Naive thymus-derived CD4-positive, alpha-beta T cell (primary cell): ENCODE measurements at regions not wholly inside any gene's neighbourhood (a gene's known extent, or its start where the extent isn't known, plus 50 kb on each side); places are given as distances from the start of the nearest gene placed in this dataset.

Experiments used
- ATAC-seq: fragments of 150-1000 bp; cut with Tn5 transposase; 2 replicates; pipeline ENCODE4 v1.10.0; 2021; ENCODE audit warnings: mild to moderate bottlenecking, moderate library complexity
- CTCF ChIA-PET: fragments of 350-600 bp; sonication (Branson Sonifier 250); formaldehyde crosslinking; loops from one replicate; lab custom pipeline; 2021; ENCODE audit warnings: antibody characterized with exemption; lab: Charles Lee
- POLR2A ChIA-PET: fragments of 350-600 bp; sonication (Branson Sonifier 250); formaldehyde crosslinking; loops from one replicate; lab custom pipeline; 2021; ENCODE audit warnings: antibody characterized with exemption, inconsistent platforms; lab: Charles Lee
- DNase-seq, 9 donors: peaks; one replicate each; pipeline versions ENCODE4 v3.0.0 to v3.0.0-alpha.2; 2020 to 2022; ENCODE audit warnings: mixed read lengths in 1 of 9
- H3K27ac ChIP-seq: one replicate; pipeline ENCODE4 v1.7.0; 2013; ENCODE audit warnings: mild to moderate bottlenecking, low read depth, low read length, moderate library complexity
- H3K27me3 ChIP-seq, 2 donors: one replicate each; pipeline ENCODE4 v1.7.0; 2013; ENCODE audit warnings: low read length in 2 of 2, mild to moderate bottlenecking in 2 of 2, moderate library complexity in 2 of 2; ENCODE audit not compliant: control insufficient read depth in 2 of 2, insufficient read depth in 2 of 2
- H3K36me3 ChIP-seq, 3 experiments: 1 replicate in 2 of 3; 2 replicates in 1 of 3; pipeline ENCODE4 v1.7.0; 2013; ENCODE audit warnings: low read length in 3 of 3, mild to moderate bottlenecking in 3 of 3, moderate library complexity in 1 of 3; ENCODE audit not compliant: insufficient read depth in 3 of 3, control insufficient read depth in 2 of 3
- H3K4me1 ChIP-seq, 2 donors: one replicate each; pipeline ENCODE4 v1.7.0; 2013; ENCODE audit warnings: low read length in 2 of 2, mild to moderate bottlenecking in 2 of 2, moderate library complexity in 1 of 2; ENCODE audit not compliant: control insufficient read depth in 2 of 2, insufficient read depth in 2 of 2
- H3K4me3 ChIP-seq: 2 replicates; pipeline ENCODE4 v1.7.0; 2013; ENCODE audit warnings: mild to moderate bottlenecking, low read length
- H3K9me3 ChIP-seq, 3 experiments: 1 replicate in 2 of 3; 2 replicates in 1 of 3; pipeline ENCODE4 v1.7.0; 2013; ENCODE audit warnings: low read length in 3 of 3; ENCODE audit not compliant: control insufficient read depth in 2 of 3
- H3K27ac Mint-ChIP-seq, 9 donors: one replicate each; pipeline ENCODE4 v1.8.0; 2020 to 2022; ENCODE audit warnings: mixed read lengths in 9 of 9, mild to moderate bottlenecking in 8 of 9, moderate library complexity in 5 of 9, inconsistent platforms in 2 of 9
- H3K27me3 Mint-ChIP-seq, 5 donors: one replicate each; pipeline ENCODE4 v1.8.0; 2021 to 2022; ENCODE audit warnings: mixed read lengths in 5 of 5, mild to moderate bottlenecking in 1 of 5
- H3K36me3 Mint-ChIP-seq, 5 donors: one replicate each; pipeline ENCODE4 v1.8.0; 2020 to 2022; ENCODE audit warnings: mixed read lengths in 5 of 5, mild to moderate bottlenecking in 3 of 5, inconsistent platforms in 1 of 5
- H3K4me1 Mint-ChIP-seq, 7 donors: one replicate each; pipeline ENCODE4 v1.8.0; 2020 to 2022; ENCODE audit warnings: mixed read lengths in 7 of 7, mild to moderate bottlenecking in 3 of 7, inconsistent platforms in 1 of 7
- H3K4me3 Mint-ChIP-seq, 10 donors: one replicate each; pipeline ENCODE4 v1.8.0; 2020 to 2022; ENCODE audit warnings: mild to moderate bottlenecking in 10 of 10, mixed read lengths in 10 of 10, moderate library complexity in 6 of 10, inconsistent platforms in 2 of 10
- H3K9me3 Mint-ChIP-seq, 11 donors: one replicate each; pipeline ENCODE4 v1.8.0; 2020 to 2022; ENCODE audit warnings: mixed read lengths in 11 of 11, mild to moderate bottlenecking in 4 of 11, inconsistent platforms in 1 of 11, moderate library complexity in 1 of 11
- intact Hi-C, 2 donors: fragments of 100-400 bp; cut with micrococcal nuclease; formaldehyde crosslinking; loops; one replicate each; pipeline ENCODE4 v1.15.1; 2023

DNA sequence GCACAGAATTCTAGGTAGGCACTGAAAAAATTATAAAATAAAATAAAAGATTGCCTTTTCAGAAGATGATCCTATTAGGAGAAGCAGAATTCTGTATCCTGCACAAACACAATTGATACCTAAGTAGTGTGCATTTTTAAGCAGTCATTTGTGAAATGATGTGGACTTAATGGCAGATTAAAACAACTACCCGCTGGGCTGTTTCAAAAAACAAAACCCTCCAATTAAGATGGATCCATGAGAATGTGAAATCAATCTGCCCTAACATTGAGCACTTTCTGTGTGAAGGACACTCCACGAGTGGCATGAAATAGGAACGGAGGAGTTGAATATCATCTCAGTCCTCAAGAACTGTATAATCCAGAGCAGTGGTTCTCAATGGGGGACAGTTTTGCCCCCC is 1012.8 kb upstream of the EEF2KMT start:
- ChIA-PET POLR2A (no interaction called here), CTCF (no interaction called here)
- Histone ChIP-seq H3K36me3 (no peaks in the 10 kb centered on the region), H3K9me3 (no peaks in the 10 kb centered on the region), H3K27me3 (no peaks in the 10 kb centered on the region), H3K4me1 (no peaks in the 10 kb centered on the region), H3K4me3 (no peak overlapping the region), H3K27ac (no peak overlapping the region)
- no peaks in the 10 kb centered on the region for H3K4me1 Mint-ChIP-seq
- no peaks in the 10 kb centered on the region for H3K36me3 Mint-ChIP-seq
- no peak overlapping the region for H3K4me3 Mint-ChIP-seq
- no peaks in the 10 kb centered on the region for H3K27me3 Mint-ChIP-seq
- H3K9me3 Mint-ChIP-seq = peaks cover 0 to 7% (median 2%) of the 10 kb centered on the region in 11 donors
- ATAC-seq (no peak), DNase-seq (no peak)
- intact Hi-C loops = no loop called here
- H3K27ac Mint-ChIP-seq = no peak overlapping the region

DNA sequence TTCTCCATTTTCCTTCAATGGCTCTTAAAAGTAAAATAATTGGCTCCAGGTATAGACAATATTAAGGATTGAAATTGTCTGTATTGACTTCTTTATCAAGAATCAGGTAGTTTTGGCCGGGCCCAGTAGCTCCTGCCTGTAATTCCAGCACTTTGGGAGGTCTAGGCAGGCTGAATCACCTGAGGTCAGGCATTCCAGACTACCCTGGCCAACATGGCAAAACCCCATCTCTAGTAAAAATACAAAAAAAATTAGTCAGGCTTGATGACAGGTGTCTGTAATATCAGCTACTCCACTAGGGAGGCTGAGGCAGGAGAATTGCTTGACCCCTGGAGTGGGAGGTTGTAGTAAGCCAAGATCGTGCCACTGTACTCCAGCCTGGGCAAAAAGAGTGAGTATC is 1008.5 kb upstream of the EEF2KMT start:
- no peak for ATAC-seq
- Mint-ChIP-seq H3K36me3 (peaks cover 0 to 6% (median 0%) of the 10 kb centered on the region in 5 donors), H3K4me3 (no peak overlapping the region), H3K27me3 (no peaks in the 10 kb centered on the region), H3K27ac (no peak overlapping the region), H3K4me1 (no peaks in the 10 kb centered on the region), H3K9me3 (peaks cover 7 to 17% (median 9%) of the 10 kb centered on the region in 11 donors)
- H3K27ac ChIP-seq = no peak overlapping the region
- CTCF ChIA-PET = no interaction called here
- no peaks in the 10 kb centered on the region for H3K4me1 ChIP-seq
- POLR2A ChIA-PET = no interaction called here
- no peaks in the 10 kb centered on the region for H3K27me3 ChIP-seq
- intact Hi-C loops = no loop called here
- H3K4me3 ChIP-seq = no peak overlapping the region
- peaks cover 0 to 2% (median 0%) of the 10 kb centered on the region in 3 experiments for H3K9me3 ChIP-seq
- DNase-seq = no peak
- H3K36me3 ChIP-seq = no peaks in the 10 kb centered on the region

DNA sequence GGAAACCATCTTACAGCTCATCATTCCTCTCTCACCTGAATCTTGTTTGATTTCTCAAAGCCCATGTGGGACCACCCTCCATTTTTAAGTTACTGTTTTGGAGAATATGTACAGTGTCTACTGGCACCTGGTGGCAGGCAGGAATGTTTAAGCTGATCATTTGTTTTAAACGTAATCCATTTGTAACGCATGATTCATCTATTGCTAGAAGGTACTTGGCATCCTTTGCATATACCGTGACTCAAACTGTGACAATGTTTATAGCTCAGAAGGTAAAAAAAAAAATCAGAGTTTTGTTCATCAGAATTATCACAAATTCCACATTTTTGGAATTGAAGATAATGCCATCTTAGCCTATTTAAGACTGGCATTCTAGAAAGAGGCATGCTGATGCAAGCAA is 1007.5 kb upstream of the EEF2KMT start:
- H3K9me3 ChIP-seq = peaks cover 0 to 2% (median 0%) of the 10 kb centered on the region in 3 experiments
- no peak overlapping the region for H3K27ac ChIP-seq
- ChIA-PET CTCF (no interaction called here), POLR2A (no interaction called here)
- no peaks in the 10 kb centered on the region for H3K4me1 ChIP-seq
- DNase-seq (no peak), ATAC-seq (no peak)
- no peak overlapping the region for H3K27ac Mint-ChIP-seq
- peaks cover 0 to 6% (median 0%) of the 10 kb centered on the region in 5 donors for H3K36me3 Mint-ChIP-seq
- no peaks in the 10 kb centered on the region for H3K27me3 Mint-ChIP-seq
- H3K9me3 Mint-ChIP-seq = peaks cover 7 to 24% (median 9%) of the 10 kb centered on the region in 11 donors
- no peaks in the 10 kb centered on the region for H3K27me3 ChIP-seq
- no peaks in the 10 kb centered on the region for H3K4me1 Mint-ChIP-seq
- H3K4me3 ChIP-seq = no peak overlapping the region
- H3K4me3 Mint-ChIP-seq = no peak overlapping the region
- intact Hi-C loops = no loop called here
- no peaks in the 10 kb centered on the region for H3K36me3 ChIP-seq

DNA sequence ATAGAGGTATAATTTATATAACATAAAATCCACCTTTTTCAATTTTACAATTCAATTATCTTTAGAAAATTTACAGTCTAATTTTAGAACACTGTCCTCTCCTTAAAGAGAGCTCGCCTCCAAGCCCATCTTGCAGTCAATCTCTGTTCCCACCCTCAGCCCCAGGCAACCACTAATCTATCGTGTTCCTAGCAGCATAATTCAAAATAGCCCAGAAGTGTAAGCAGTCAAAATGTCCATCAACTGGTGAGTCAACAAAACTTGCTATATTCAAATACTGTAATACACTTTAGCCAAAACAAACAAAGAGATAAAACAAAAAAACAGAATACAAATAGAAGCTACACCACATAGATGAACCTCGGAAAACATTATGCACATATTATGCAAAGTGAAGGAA is 1006.8 kb upstream of the EEF2KMT start:
- ATAC-seq = no peak
- no peaks in the 10 kb centered on the region for H3K27me3 ChIP-seq
- POLR2A ChIA-PET = no interaction called here
- H3K4me1 Mint-ChIP-seq = no peaks in the 10 kb centered on the region
- no peak overlapping the region for H3K4me3 ChIP-seq
- CTCF ChIA-PET = no interaction called here
- DNase-seq = no peak
- peaks cover 0 to 6% (median 0%) of the 10 kb centered on the region in 5 donors for H3K36me3 Mint-ChIP-seq
- no peak overlapping the region for H3K27ac Mint-ChIP-seq
- H3K27me3 Mint-ChIP-seq = no peaks in the 10 kb centered on the region
- intact Hi-C loops = no loop called here
- peaks cover 7 to 24% (median 9%) of the 10 kb centered on the region in 11 donors for H3K9me3 Mint-ChIP-seq
- H3K36me3 ChIP-seq = no peaks in the 10 kb centered on the region
- no peak overlapping the region for H3K4me3 Mint-ChIP-seq
- H3K9me3 ChIP-seq = peaks cover 0 to 2% (median 0%) of the 10 kb centered on the region in 3 experiments
- H3K4me1 ChIP-seq = no peaks in the 10 kb centered on the region
- H3K27ac ChIP-seq = no peak overlapping the region

DNA sequence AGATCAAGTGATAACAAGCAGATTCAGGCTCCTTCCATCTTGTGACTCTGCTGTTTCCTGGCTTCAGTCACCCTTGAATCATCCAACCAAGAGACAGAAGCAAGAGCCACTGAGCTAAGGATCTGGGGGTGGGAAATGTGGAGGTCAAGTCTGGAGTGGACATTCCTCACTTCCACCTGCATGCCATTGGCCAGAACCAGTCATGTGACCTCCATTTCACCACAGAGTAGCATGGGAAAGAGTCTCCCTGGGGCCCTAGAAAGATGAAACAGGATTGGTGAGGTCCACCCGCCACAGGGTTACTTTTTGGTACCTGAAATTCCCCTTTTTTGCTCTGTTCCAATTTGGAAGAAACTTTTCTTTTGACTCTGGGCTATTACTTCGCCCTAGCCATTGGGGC is 1006.0 kb upstream of the EEF2KMT start:
- Mint-ChIP-seq H3K4me1 (no peaks in the 10 kb centered on the region), H3K4me3 (no peak overlapping the region), H3K36me3 (peaks cover 0 to 6% (median 0%) of the 10 kb centered on the region in 5 donors), H3K27me3 (no peaks in the 10 kb centered on the region), H3K27ac (no peak overlapping the region), H3K9me3 (peaks cover 6 to 24% (median 9%) of the 10 kb centered on the region in 11 donors)
- Histone ChIP-seq H3K27ac (no peak overlapping the region), H3K9me3 (peaks cover 0 to 2% (median 0%) of the 10 kb centered on the region in 3 experiments), H3K36me3 (no peaks in the 10 kb centered on the region), H3K27me3 (no peaks in the 10 kb centered on the region), H3K4me1 (no peaks in the 10 kb centered on the region), H3K4me3 (no peak overlapping the region)
- no peak for ATAC-seq
- ChIA-PET POLR2A (no interaction called here), CTCF (no interaction called here)
- DNase-seq = no peak
- intact Hi-C loops = no loop called here

DNA sequence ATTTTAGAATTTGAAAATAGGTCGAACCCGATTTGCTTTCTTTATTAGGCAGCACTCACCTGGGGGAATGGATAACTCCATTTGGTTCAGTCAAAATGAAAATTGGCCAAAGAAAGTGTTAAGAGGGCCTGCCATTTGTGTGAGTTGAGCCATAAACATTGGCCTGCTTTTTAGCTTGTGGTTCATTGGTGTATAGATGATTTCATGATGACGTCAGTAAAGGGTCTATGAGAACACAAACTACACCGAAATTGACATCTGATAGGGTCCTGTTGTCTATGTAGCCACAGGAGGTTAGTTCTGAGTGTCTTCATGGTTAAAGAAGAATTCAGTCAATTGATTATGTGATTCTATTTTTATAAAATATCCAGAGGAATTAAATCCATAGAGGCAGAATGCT is 1001.5 kb upstream of the EEF2KMT start:
- H3K4me3 ChIP-seq = no peak overlapping the region
- Mint-ChIP-seq H3K9me3 (peaks cover 4 to 28% (median 8%) of the 10 kb centered on the region in 11 donors), H3K4me3 (no peak overlapping the region), H3K27me3 (no peaks in the 10 kb centered on the region), H3K36me3 (peaks cover 0 to 6% (median 0%) of the 10 kb centered on the region in 5 donors), H3K27ac (no peak overlapping the region), H3K4me1 (no peaks in the 10 kb centered on the region)
- intact Hi-C loops = no loop called here
- H3K27me3 ChIP-seq = no peaks in the 10 kb centered on the region
- no peaks in the 10 kb centered on the region for H3K36me3 ChIP-seq
- no peaks in the 10 kb centered on the region for H3K4me1 ChIP-seq
- no peak for ATAC-seq
- no peak overlapping the region for H3K27ac ChIP-seq
- peaks cover 0 to 4% (median 0%) of the 10 kb centered on the region in 3 experiments for H3K9me3 ChIP-seq
- DNase-seq = no peak
- POLR2A ChIA-PET = no interaction called here
- CTCF ChIA-PET = no interaction called here

DNA sequence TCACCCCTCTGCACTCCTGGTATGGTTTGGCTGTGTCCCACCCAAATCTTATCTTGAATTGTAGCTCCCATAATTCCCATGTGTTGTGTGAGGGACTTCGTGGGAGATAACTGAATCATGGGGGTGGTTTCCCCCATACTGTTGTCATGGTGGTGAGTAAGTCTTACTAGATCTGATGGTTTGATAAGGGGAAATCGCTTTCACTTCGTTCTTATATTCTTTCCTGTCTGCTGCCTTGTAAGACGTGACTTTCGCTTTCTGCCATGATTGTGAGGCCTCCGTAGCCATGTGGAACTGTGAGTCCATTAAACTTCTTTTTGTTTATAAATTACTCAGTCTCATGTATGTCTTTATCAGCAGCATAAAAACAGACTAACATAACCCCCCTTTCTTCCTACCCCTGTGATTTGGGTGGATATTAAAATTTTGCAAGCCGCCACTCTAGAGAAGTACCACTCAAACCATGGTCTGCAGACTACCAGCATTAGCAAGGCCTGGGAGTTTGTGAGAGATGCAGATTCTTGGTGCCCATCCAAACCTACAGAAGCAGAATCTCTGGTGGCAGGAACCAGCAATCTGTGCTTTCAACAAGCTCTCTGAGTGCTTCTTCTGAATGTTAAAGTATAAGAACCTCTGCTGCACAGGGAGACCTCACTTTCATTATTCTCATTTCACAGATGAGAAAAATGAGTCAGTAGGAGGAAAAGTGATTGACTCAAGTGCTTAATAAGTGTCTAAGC is 999.5 kb upstream of the EEF2KMT start:
- ChIA-PET POLR2A (no interaction called here), CTCF (interaction anchor here (0.6 kb wide), 1 partner anchor 1769 kb away, joined by 3 read pairs; no protein-coding TSS in a partner anchor)
- H3K9me3 ChIP-seq = peaks cover 0 to 7% (median 0%) of the 10 kb centered on the region in 3 experiments
- no peaks in the 10 kb centered on the region for H3K4me1 ChIP-seq
- H3K4me3 ChIP-seq = no peak overlapping the region
- no peak overlapping the region for H3K27ac Mint-ChIP-seq
- no peak for ATAC-seq
- H3K4me1 Mint-ChIP-seq = no peaks in the 10 kb centered on the region
- H3K27me3 Mint-ChIP-seq = no peaks in the 10 kb centered on the region
- H3K36me3 ChIP-seq = no peaks in the 10 kb centered on the region
- no peak overlapping the region for H3K4me3 Mint-ChIP-seq
- H3K36me3 Mint-ChIP-seq = peaks cover 0 to under 1% (median 0%) of the 10 kb centered on the region in 5 donors
- intact Hi-C loops = no loop called here
- no peaks in the 10 kb centered on the region for H3K27me3 ChIP-seq
- H3K9me3 Mint-ChIP-seq = peaks cover 0 to 29% (median 6%) of the 10 kb centered on the region in 11 donors
- DNase-seq = no peak
- H3K27ac ChIP-seq = no peak overlapping the region
